Erythroblast (primary cell): ENCODE measurements at regions not wholly inside any gene's neighbourhood (a gene's known extent, or its start where the extent isn't known, plus 50 kb on each side); places are given as distances from the start of the nearest gene placed in this dataset.

Experiments used
- GATA1 ChIP-seq: IDR thresholded peaks from 2 replicates; pipeline ENCODE4 v1.6.1; 2011; ENCODE audit warnings: low read depth, mild to moderate bottlenecking, control low read depth, low read length, moderate library complexity
- POLR2A ChIP-seq: IDR thresholded peaks from 2 replicates; pipeline ENCODE4 v1.6.1; 2011; ENCODE audit warnings: mild to moderate bottlenecking, low read length

GRCh38 chr12:46524778-46525177, 152.2 kb upstream of the SLC38A2 start:
- TF ChIP-seq POLR2A (no peak), GATA1 (no peak)
